HG03139 (cell line): ENCODE measurements at regions not wholly inside any gene's neighbourhood (a gene's known extent, or its start where the extent isn't known, plus 50 kb on each side); places are given as distances from the start of the nearest gene placed in this dataset.

ENCODE experiments used
- ATAC-seq: cut with Tn5 transposase; IDR thresholded peaks from one replicate; pipeline ENCODE4 v1.9.1; 2021; ENCODE audit not compliant: unreplicated experiment

- no peak for ATAC-seq
Observed at GRCh38 chr11:91686700-91687099, 537.9 kb upstream of the FAT3 start.

- no peak for ATAC-seq
Observed at GRCh38 chr11:91686281-91686680, 538.3 kb upstream of the FAT3 start.

GRCh38 chr11:91673705-91674104, 550.9 kb upstream of the FAT3 start:
- ATAC-seq, result no peak

GRCh38 chr11:91664521-91664920, 560.1 kb upstream of the FAT3 start:
- no peak for ATAC-seq

GRCh38 chr11:91660036-91660435, 564.6 kb upstream of the FAT3 start:
- no peak for ATAC-seq

GRCh38 chr11:91654686-91655085, 569.9 kb upstream of the FAT3 start:
- no peak for ATAC-seq

- no peak for ATAC-seq
Observed at GRCh38 chr11:91653079-91653754, 571.4 kb upstream of the FAT3 start.

GRCh38 chr11:91650802-91651201, 573.8 kb upstream of the FAT3 start:
- ATAC-seq, result no peak

- no peak for ATAC-seq
Observed at GRCh38 chr11:91641153-91641552, 583.5 kb upstream of the FAT3 start.

- ATAC-seq, result no peak
Observed at GRCh38 chr11:91639359-91639758, 585.3 kb upstream of the FAT3 start.

- no peak for ATAC-seq
Observed at GRCh38 chr11:91630916-91631673, 593.5 kb upstream of the FAT3 start.

GRCh38 chr11:91625495-91625894, 599.1 kb upstream of the FAT3 start:
- ATAC-seq, result no peak

GRCh38 chr11:91624021-91624420, 600.6 kb upstream of the FAT3 start:
- ATAC-seq, result no peak

- ATAC-seq, result no peak
Observed at GRCh38 chr11:91608677-91609076, 615.9 kb upstream of the FAT3 start.

- no peak for ATAC-seq
Observed at GRCh38 chr11:91596111-91596510, 628.5 kb upstream of the FAT3 start.

GRCh38 chr11:91591021-91591420, 633.6 kb upstream of the FAT3 start:
- ATAC-seq, result no peak

- ATAC-seq, result no peak
Observed at GRCh38 chr11:91587131-91587530, 637.5 kb upstream of the FAT3 start.

GRCh38 chr11:91585035-91585801, 639.4 kb upstream of the FAT3 start:
- ATAC-seq, result no peak

- ATAC-seq, result no peak
Observed at GRCh38 chr11:91563176-91563575, 661.4 kb upstream of the FAT3 start.

- no peak for ATAC-seq
Observed at GRCh38 chr11:91560434-91560833, 664.2 kb upstream of the FAT3 start.

GRCh38 chr11:91538065-91538464, 686.6 kb upstream of the FAT3 start:
- no peak for ATAC-seq

GRCh38 chr11:91536366-91536765, 688.3 kb upstream of the FAT3 start:
- ATAC-seq, result no peak
